GM21786 (cell line): ENCODE measurements at regions not wholly inside any gene's neighbourhood (a gene's known extent, or its start where the extent isn't known, plus 50 kb on each side); places are given as distances from the start of the nearest gene placed in this dataset.

Experiments used
- ATAC-seq: cut with Tn5 transposase; IDR thresholded peaks from one replicate; pipeline ENCODE4 v1.9.1; 2021; ENCODE audit not compliant: unreplicated experiment

DNA sequence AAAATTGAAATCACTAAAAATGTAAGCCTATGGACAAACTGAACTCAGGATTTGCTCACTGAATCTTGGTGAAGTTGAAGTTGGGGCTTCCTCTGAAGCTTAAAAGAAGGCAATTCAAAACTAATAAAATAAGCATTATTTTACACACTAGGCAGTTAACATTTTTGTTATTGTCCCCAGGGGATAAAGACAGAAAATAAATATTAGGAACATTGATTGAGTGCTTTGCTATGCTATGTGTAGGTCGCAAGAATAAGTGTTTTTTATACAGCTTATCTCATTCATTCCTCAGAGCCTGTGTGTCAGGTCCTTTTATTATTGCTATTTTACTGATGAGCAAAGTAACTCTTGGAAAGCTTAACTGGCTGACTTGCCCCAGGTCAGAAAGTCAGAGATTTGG lies 82.2 kb downstream of the ZNF608 start:
- ATAC-seq, result no peak

DNA sequence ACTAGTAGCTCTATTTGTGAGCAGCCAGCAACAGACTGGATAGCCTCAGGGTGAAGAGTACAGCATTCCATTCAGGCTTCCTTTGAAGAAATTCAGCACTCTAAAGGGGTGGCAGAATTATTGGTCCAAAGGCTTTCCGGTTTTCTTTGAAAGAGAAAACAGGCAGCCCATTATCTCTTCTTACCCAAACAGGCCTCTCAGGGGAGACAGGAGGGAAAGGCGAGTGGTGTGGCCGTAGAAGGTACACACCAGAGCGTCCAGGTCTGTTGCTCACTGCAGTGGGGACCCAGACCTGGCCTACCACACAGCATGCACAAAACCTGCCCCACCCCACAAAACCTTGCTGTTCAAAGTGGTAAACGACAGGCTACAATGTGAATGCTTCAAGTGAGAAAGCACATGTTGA lies 83.3 kb downstream of the ZNF608 start:
- ATAC-seq, result no peak

DNA sequence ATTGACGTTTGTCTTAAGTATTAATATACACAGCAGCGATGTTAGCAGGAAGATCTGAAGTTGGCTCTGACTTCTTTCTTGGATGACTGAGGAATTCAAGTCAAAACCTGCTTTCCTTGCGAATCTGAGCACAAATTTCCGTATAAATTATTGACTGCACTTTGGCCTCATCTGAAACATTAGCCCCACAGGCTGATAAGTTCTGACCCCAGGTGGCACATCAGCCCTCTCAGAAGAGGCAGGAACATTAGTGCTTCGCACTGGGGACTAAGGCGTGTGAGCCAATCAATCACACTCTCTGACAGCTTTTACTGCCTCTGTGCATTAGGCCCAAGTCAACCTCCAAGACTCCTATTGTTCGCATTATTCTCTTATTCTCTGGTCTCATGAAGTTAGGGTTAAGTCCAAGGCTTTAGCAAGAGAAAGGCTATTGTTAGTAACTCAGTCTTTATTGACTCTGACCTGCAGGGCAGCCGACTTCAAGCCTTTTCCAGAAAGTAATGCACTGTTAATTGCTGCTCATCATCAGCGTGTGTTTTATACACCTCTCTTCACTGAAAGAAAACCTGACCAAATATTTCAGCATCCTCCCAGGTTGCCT lies 84.2 kb downstream of the ZNF608 start:
- ATAC-seq, result no peak

DNA sequence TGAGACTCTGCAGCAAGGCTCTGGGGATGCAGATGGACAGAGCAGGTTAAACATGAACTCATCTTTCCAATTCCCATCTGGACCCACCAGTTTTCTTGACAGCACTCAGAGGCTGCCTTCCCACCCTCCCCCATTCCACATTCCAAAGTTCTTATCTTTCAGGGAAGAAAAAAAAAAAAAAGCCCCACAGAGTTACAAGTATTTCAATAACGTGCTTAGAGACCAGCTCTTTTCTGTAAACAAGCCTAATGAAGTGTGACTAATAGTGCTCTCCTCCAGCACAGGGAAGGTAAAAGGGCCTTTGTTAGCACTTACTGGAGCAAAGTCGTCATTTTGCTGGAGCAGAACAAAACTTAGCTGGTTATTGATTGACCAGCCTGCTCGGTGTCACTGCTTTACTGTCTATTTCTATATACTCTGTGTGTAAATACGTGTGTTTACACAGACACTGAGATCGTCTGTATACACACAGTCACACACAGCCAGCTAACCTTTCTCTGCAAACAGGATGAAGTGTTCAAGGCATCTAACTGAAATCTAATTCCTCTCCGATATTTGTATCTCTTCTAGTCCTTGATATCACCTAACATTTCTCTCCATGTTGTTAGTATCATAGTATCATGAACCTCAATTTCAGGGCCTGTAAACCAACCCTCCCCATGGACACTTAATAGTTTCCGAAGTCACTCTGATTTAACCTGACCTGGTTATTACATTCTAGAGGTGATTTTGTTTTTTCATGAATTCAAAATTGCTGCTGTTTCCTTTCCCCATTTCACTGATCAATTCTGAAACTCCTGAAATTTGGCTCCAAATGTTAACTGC lies 84.9 kb downstream of the ZNF608 start:
- ATAC-seq, result peak; percentile 62

DNA sequence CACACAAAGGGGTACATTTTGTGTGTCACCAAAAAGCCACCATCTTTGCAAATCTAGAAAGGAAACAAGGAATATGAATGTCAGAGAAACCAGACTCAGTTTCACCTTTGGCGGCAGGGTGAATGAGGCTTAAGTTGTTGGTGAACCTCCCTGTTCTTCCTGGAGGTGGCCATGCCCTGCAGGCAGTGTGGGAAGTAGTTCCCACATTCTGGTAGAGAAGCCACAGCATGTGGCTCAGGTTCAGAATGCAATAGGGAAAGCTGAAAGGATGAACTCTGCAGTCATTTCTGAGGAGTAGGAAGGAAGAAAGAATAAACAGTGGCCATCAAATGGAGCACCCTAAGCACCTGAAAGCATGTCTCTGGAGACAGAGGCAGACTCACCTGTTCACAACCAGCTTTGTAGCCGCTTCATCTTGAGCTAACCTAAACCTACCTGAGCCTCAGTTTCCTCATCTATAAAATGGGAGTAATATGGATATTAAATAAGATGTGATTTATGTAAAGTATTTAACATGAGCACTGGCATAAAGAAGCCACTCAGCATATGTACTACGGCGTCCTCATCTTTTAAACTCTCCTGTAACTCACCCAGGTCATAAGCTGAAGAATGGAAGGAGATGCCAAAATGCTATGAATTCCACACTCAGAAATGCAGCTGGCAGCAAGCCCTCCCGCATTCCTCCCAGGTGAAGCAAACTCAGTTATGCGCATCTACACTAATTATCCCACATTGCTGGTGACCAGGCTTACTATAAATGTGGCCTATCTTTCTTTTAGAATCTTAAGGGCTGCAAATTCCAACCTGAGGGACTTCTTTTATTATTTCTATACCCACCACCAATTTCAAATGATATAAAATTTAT lies 86.0 kb downstream of the ZNF608 start:
- no peak for ATAC-seq

DNA sequence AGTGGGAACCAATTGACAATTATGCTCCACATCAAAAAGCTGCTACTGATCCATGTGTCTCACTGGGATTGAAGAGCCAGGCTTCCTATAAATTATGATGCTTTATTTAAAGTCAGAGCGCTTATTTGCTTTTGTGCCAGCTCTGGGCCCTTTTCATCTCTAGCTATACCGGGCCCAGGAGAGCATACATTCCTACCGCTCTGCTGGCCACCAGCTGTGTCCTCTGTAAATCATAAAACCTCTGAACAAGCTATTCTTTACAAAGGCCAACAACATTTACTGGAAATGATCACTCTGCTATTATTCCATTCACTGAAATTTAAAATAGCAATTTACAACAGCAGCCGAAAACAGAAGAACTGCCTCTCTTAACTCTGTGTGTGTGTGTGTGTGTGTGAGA lies 86.6 kb downstream of the ZNF608 start:
- ATAC-seq, result no peak

DNA sequence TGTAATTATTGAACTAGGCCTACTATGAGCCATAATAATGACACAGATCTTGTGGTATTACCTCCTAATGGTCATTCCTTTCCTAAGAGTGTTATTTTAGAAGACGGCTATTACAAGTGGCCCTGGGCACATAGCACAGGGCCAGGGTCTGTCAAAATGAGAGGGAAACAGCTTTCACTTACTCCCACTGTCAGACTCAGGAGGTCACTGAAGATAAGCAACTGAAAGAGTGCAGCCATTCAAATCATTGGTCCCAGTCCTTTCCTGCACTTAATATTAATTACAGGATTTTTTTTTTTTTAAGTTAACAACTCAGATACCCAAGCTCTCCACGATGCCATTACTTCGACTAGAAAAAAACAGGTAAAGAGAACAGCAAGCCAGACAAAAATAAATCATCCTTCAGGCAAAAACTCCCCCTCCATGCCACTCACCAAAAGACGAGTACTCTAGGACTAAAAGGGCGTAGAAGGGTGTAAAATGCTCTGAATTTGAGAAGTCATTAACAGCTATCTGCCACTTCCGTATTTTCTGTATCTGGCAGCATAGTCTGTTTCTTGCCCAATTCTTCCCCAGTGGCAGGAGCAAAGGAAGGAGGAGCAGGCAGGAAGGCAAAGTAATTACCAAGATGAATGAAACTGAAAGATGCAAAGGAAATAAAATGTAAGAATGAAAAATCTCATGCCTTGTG lies 87.4 kb downstream of the ZNF608 start:
- no peak for ATAC-seq

DNA sequence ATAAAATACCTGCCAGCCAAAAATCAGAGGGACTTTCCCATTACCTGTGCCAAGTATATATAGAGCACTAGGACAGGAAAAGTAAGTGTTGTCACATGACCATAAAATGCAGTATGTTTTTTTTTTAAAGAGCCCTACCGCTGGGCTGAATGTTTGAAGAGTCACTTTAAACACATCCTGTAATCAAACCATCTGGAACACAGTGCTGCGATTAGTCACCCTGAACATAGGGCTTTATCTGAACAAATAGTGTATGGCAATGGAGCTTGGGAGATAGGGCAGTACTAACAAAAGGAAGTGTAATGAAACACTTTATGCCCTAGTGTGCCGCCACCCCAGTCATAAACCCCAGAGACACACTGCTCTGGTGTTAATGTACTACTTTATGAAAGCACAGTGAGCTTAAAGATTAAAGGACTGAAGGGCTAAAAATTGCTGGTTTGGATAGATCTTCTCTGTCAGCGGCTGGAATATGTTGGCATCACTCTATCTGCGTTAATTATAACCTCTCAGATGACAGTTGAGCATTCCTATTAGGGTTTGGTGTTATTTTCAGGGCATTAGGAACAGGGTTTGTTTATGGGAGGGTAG lies 90.4 kb downstream of the ZNF608 start:
- peak; percentile 31 for ATAC-seq

DNA sequence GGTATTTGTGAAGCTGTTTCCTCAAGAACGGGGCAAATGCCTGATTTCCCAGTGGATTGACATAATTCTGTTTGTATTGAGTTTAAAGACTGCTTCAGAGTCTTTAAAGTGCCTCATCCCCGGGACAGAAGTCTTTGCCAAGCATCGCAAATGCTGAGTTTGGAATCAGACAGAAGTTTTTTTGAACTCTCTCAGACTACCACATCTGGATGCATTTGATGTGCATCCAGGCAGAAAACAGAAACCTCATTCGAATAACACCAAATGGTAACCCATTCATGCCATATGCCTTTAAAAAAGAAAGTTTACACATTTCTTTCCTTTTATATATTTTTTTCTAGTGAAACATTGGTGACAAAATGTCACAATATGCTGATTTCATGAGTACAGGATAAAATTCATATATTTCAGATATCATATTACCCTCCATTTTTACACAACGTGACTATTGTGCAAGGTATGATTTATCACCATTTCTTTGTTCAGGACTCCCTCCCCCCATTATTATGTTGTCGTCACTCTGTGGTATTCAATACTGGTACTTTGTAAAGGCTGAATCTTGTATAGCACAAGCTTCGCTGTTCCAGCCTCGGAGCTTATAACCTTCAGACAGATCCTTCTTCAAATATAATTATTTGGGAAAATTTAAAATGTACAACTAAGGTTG lies 91.1 kb downstream of the ZNF608 start:
- no peak for ATAC-seq

DNA sequence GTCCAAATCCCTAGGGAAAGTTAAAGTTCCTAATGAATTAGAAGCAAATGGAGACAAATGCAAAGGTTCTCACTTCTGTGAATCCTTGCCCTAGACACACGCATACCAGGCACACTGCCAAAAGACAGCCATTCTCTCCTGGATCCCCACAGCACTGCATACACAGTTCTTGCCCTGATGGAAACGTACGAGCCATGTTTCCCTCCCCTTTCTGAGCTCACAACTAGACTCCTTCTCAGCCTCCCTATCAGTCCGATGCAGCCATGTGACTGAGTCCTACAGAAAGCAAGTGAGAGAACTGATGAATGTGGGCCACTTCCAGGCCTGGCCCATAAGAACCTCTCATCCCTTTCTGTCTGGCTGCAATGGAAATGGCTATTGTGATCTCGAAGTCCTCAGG lies 92.0 kb downstream of the ZNF608 start:
- no peak for ATAC-seq

DNA sequence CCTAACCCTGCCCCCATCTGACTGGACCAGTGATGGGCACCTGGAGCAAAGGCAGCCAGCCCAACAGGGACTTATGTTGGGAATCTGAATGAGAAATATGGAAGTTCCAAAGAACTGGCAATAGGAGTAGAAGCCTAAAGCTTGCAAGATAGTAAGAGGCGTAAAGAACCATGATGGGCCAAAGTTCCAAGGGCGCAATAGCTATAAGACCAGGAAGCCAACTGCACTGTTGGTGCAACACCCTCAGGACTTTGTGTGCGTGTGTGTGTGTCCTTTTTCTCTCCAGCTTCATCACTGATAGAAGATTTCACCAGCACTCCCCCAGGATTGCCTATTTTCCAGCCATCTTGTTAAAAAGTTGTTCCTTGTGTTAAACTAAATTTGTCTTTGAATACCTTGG lies 92.8 kb downstream of the ZNF608 start:
- no peak for ATAC-seq

DNA sequence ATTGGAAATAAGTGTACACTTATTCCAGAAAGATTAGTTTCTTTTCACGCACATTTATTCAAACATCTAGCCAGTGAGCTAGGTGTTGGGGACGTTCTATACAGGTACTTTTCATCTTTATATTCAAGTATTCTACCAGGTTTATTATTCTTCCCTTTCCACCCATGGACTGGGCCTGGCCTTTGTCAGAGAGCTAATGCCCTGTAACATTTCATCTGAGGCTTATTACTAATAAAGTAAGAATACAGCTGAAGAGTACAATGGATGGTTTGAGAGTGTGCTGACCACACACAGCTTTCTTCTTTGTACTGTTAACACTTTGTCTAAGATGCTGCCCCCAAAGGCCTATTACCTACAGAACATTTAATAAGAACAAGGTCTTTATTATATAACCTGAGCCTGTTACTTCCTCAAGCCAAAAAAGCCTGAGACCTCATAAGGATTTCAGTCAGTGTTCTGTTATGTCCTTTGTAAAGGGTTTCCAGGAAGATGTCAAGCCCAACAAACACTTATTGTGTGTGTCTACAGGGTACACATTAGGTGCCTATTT lies 93.5 kb downstream of the ZNF608 start:
- no peak for ATAC-seq

DNA sequence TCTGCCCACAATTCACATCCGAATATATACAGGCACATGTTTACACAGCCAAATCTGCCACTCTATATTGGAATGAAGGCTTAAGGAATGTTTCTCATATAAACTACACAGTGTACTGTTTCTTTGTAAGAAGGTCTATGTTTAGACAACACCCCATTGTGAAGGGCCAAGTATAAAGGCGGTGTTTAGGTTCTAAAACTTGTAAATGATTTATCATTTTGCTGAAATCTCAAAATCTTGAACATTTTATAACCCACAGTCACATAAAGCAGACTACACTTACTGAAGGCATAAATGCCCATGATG lies 94.0 kb downstream of the ZNF608 start:
- ATAC-seq, result no peak

DNA sequence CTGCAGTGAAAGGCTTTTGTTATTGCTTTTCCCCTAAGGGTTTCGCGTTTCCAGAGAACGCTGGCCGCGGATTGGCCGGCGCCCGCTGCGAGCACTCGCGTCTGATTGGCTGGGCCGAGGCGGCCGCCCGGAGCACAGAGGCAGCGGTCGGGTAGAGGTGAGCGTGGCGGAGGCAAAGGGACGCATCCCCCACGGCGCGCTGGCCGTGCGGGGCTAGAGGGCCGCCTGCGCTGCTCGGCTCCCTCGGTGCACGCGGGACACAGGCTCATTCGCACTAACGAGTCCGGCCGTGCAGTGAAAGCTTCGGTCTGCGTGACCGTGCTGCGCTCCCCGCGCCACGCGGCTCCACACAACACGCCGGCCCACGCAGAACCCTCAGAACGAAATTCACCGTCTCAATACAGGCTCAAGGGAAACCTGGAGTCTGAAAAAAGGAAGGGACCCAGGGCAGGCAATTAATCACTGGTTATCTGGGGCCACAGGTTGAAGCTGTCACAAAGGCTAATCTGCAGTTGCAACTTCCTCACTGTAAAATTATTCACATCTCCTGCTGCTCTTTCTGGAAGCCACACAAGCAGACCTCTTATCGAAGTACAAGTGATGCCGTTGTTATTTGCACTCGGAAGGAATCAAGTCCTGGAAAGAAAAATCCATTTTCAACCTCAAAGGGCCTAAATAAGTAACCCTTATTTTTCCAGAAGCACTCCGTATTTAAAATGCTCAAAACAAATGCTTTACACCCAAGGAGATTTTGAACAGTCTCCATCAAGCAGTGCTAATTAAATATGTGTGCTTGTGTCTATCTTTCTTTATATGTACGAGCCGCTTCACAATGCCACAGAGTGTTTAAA lies 94.6 kb downstream of the ZNF608 start:
- no peak for ATAC-seq

DNA sequence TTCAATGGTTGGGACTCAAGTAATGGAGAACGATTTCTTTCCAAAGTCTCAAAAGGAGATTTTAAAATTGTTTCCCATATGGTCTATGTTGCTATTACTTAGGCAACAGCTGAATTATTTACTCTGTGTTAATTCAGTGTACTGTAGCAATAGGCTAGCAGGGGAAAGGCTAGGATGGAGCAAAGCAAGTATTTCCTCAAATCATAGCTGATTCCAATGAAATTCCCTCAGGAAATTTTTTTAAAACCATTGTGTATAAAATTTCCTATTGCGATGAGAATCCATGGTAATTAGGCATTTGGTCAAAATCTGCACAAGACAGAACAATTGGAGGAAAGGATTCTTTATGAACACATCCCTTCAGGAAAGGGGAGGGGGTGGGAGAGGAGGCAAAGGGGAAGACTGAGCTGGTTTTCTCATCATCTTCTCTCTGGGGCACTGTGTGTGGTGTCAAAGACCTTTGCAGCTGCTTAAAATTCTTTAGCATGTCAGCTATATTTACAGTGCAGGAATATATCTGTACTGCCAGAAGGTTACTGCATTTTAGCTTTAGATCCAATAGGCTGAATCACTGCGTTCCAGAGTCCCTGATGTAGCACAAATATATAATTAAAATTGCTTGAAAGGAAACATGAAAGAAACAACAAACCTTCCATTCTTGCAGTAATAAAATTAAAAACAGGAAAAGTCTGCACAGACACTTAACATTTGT lies 95.3 kb downstream of the ZNF608 start:
- ATAC-seq, result no peak

DNA sequence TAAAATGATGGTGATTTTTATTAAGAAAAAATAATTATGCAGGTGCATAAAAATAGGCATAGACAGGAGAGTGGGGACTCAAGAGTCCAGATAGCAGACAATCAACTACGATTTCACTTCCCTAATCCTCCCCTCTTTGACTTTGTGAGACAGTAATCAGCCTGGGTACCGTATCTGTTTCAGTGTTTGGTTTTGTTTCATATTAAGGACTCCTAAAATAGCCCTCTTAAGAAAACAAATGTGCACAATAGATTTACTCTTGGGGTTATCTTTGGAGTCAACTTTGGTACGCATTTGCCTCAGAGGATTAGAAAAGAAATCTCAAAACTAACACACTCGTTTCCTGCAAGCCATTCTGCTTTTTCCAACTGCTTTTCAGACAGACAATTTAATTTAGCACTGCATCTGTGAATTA lies 96.3 kb downstream of the ZNF608 start:
- ATAC-seq, result peak; percentile 67

DNA sequence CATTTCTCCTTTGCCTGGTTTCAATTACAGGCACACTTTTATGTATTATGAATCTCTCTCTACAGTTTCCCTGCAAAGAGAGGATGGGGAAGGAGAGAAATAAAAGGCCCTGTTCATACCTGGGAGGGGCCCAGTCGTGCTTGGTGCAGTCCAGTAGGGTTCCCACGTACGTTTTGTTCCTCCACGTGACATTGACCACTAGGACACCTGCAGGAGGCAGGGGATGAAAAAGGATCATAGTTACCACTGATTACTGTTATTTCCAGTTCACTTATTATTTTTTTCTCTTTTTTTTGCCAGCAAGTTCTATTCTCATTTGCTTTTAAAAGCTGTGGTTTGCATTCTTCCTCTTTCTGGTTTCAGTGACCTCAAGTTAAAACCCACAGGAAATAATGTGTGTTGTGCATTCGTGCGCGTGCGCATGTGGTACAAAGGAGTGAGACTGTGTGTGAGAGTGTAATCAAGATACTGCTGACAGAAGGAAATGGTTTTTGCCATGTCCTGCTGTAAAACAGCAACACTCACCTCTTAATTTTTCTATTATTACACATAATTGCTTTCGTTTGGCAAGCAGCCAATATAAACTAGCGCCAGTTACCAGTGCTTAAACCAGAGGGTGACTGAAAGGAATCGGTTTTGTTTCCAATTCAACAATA lies 96.8 kb downstream of the ZNF608 start:
- ATAC-seq, result peak; percentile 79

DNA sequence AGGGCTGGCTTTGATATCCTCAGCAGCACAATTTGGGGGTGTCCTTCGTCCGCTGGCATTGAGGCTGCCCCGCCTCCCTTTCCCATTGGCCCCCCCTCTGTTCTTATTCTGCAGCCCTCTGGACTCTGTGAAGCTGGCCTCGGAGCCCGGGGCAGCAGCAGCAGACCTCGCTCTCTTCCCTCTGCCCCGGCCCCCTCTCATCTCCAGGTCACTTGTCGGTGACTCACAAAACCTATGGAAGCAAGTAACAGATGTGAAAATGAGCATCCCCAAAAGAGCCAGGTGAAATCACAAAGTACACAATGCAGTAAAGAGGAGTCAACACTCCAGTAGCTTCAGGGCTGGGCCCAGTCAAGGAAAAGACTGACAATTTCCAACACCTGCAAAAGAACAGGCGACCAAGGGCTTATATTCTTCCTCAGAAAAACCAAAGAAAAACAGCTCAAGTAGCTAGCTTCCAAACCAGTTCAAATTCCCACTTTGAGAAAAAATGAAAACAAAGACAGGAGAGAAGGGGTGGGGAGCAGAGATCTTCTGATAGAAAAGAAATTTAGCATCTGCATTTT lies 97.5 kb downstream of the ZNF608 start:
- ATAC-seq, result no peak
